HCT116 (cell line): ENCODE measurements at regions not wholly inside any gene's neighbourhood (a gene's known extent, or its start where the extent isn't known, plus 50 kb on each side); places are given as distances from the start of the nearest gene placed in this dataset.

ENCODE experiments used
- SIN3A ChIP-seq: IDR thresholded peaks from 2 replicates; pipeline ENCODE4 v1.6.1; 2012; ENCODE audit warnings: low read depth
- TF ChIP-seq, protein P1 (sequence below): IDR thresholded peaks from 2 replicates; pipeline ENCODE4 v1.6.1; 2012
- TF ChIP-seq, protein P2 (sequence below), 3 experiments: fragments of 200-600 bp in 1 of 3; sonication (generic) in 1 of 3; IDR thresholded peaks in 2 of 3; conservative IDR thresholded peaks in 1 of 3; 2 replicates each; pipeline ENCODE4 v1.5.1; 2012 to 2017; ENCODE audit warnings: low read depth in 2 of 3, low read length in 2 of 3, antibody characterized with exemption in 1 of 3, borderline replicate concordance in 1 of 3, control low read depth in 1 of 3, mild to moderate bottlenecking in 1 of 3, mixed read lengths in 1 of 3, mixed run types in 1 of 3, moderate library complexity in 1 of 3; ENCODE audit not compliant: insufficient read depth in 1 of 3

DNA sequence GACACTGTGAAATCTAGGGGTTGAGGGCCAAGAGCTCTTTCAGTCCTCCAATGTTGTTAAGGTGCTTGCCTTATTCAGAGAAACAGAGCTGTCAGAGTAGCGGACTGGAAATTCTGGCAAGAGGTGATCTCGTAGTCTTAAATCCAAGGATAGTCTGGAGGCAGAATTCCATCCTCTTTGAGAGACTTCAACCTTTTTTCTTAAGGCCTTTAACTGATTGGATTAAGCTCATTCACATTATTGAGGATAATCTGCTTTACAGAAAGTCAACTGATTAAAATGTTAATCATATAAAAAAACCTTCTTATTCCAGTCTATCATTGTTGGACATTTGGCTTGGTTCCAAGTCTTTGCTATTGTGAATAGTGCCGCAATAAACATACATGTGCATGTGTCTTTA, 243.1 kb upstream of the COX7C start:
- TF ChIP-seq SIN3A, result no peak
- TF ChIP-seq, protein P1, sequence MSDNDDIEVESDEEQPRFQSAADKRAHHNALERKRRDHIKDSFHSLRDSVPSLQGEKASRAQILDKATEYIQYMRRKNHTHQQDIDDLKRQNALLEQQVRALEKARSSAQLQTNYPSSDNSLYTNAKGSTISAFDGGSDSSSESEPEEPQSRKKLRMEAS, result no peak
- TF ChIP-seq, protein P2, sequence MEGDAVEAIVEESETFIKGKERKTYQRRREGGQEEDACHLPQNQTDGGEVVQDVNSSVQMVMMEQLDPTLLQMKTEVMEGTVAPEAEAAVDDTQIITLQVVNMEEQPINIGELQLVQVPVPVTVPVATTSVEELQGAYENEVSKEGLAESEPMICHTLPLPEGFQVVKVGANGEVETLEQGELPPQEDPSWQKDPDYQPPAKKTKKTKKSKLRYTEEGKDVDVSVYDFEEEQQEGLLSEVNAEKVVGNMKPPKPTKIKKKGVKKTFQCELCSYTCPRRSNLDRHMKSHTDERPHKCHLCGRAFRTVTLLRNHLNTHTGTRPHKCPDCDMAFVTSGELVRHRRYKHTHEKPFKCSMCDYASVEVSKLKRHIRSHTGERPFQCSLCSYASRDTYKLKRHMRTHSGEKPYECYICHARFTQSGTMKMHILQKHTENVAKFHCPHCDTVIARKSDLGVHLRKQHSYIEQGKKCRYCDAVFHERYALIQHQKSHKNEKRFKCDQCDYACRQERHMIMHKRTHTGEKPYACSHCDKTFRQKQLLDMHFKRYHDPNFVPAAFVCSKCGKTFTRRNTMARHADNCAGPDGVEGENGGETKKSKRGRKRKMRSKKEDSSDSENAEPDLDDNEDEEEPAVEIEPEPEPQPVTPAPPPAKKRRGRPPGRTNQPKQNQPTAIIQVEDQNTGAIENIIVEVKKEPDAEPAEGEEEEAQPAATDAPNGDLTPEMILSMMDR (IDR thresholded peaks at IDR 0.05 in 2 of 3, conservative IDR thresholded peaks at IDR 0.05 in 1 of 3; ENCODE audit: borderline replicate concordance in 1 of 3, insufficient read depth in 1 of 3, low read depth in 2 of 3, low read length in 2 of 3), result no peak
